NCI-H1105 treated with DMSO at 0.1 percent for 48 hours (cell line): ENCODE measurements at regions not wholly inside any gene's neighbourhood (a gene's known extent, or its start where the extent isn't known, plus 50 kb on each side); places are given as distances from the start of the nearest gene placed in this dataset.

Experiments used
- DNase-seq: peaks from one replicate; lab custom pipeline; 2025; lab: John Stamatoyannopoulos, UW

- DNase-seq = no peak
Observed at GRCh38 chr1:8203056-8203455, 114.9 kb upstream of the SLC45A1 start.

- DNase-seq = no peak
Observed at GRCh38 chr1:8202182-8202905, 115.6 kb upstream of the SLC45A1 start.

GRCh38 chr1:8201331-8201861 is 116.5 kb upstream of the SLC45A1 start:
- DNase-seq = no peak

DNA sequence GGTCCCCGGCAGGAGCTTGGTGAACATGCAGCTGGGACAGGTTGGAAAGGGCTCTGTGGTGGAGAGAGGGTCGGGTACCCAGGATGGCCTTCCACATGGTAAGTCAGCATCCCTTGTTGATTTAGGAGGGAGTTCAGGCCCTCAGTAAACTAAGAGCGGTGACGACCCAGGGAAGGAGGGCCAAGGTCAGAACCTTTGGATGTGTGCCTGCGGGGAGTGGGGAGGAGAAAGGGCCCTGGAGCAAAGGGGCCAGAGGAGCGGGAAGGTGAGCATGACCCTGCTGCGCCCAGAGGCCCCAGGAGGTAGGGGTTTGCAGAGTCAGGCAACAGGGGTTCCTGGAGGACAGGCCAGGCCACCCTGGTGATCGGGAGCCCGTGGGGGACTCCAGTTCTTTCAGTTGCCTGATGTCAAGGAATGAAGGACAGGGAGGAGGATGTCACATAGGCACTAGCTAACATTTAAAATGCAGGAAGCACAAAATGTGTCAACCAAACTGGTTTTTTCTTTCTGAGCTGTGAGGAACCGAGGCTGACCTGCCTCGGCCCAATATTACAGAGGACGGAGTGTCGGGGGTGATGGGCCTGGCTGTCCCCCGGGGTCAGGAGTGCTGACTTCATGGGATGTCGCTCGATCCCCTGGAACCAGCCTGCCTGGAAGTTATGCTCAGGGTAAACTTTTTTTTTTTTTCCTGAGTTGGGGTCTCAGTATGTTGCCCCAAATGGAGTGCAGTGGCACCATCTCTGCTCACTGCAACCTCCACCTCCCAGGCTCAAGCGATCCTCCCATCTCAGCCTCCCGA is 117.4 kb upstream of the SLC45A1 start:
- no peak for DNase-seq

DNA sequence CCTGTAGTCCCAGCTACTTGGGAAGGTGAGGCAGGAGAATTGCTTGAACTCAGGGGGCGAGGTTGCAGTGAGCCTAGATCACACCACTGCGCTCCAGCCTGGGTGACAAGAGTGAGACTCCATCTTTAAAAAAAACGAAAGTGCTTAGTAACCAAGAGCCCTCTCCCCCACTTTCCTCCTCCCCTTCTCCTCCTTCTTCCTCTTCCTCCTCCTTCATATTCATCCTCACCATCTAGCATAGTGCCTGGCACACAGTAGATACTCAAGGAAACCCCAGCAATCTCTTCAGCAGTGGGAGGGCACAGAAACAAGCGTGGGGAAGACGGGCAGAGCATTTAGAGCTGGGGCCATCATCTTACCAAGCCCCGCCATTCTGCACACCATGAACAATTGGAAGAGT is 119.4 kb upstream of the SLC45A1 start:
- DNase-seq = no peak

DNA sequence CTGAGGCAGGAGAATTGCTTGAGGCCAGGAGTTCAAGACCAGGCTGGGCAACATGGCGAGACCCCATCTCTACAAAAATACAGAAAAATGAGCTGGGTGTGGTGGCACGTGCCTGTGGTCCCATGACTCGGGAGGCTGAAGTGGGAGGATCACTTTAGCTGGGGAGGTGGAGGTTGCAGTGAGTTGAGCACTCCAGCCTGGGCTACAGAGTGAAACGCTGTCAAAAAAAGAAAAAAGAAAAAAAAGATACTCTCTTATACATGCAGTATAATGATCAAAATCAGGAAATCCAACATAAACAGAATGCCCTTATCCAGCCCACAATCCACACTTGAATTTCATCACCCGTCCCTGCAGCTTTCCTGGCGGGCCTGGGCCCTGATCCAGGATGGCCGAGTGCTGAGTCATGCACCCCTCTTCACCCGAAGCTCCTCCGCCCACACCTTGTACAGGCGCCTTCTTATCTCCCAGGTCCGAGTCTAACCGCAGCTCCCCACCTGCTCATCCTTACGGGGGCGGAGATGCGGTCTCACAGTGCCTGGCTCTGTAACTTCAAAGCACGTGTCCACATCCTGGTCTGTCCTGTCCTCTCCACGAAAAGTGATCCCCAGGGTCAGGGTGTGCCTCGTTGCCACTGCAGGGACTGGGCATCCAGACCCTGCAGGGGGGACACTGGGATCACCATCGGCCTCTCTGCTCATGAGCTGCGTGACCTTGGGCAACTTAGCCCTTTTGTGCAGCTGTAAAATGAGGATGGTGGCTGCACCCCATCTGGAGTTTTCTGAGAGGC is 120.2 kb upstream of the SLC45A1 start:
- no peak for DNase-seq

GRCh38 chr1:8194481-8195227 is 123.3 kb upstream of the SLC45A1 start:
- DNase-seq = no peak

- no peak for DNase-seq
Observed at GRCh38 chr1:8193840-8194406, 124.0 kb upstream of the SLC45A1 start.

DNA sequence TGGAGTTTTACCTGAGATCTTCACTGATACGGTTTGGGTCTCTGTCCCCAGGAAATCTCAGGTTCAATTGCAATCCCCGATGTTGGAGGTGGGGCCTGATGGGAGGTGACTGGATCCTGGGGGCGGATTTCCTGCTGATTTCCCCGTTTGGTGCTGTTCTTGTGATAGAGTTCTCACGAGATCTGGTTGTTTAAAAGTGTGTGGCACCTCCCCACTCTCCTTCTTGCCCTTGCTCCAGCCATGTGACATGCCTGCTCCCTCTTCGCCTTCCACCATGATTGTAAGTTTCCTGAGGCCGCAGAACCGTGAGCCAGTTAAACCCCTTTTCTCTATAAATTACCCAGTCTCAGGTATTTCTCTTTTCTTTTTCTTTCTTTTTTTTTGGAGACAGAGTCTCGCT is 126.4 kb upstream of the SLC45A1 start:
- no peak for DNase-seq

GRCh38 chr1:8189931-8190483 is 127.9 kb upstream of the SLC45A1 start:
- no peak for DNase-seq

DNA sequence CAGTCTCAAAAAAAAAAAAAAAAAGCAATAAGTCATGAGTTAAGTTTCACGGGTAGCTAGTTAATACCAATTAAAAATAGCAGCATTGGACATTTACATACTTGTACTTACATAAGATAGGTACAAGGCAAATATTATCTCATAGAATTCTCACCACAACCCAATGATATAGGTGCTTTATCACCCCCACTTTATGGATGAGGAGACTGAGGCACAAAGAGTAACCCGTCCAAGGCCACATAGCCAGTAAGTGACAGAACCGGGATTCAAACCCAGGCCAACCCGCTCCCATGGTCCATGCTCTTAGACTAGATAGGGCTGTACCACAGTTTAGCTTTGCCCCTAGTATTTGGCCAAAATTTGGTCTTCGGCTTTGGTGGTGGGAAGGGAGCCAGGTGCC is 132.5 kb upstream of the SLC45A1 start:
- DNase-seq = no peak

- DNase-seq = no peak
Observed at GRCh38 chr1:8184301-8184700, 133.6 kb upstream of the SLC45A1 start.

GRCh38 chr1:8182034-8182761 is 135.7 kb upstream of the SLC45A1 start:
- DNase-seq = no peak

GRCh38 chr1:8179132-8179793 is 138.7 kb upstream of the SLC45A1 start:
- DNase-seq = no peak

DNA sequence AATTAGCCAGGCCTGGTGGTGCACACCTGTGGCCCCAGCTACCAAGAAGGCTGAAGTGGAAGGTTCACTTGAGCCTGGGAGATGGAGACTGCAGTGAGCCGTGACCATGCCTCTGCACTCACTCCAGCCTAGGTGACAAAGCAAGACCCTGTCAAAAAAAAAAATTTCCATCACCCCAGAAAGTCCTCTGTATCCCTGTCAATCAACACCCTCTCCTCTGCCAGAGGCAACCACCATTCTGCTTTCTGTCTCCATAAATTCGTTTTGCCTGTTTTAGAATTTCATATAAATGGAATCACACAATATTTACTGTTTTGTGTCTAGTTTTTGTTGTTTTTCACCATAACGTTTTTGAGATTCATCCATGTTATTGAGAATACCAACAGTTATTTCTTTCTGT is 141.6 kb upstream of the SLC45A1 start:
- no peak for DNase-seq

DNA sequence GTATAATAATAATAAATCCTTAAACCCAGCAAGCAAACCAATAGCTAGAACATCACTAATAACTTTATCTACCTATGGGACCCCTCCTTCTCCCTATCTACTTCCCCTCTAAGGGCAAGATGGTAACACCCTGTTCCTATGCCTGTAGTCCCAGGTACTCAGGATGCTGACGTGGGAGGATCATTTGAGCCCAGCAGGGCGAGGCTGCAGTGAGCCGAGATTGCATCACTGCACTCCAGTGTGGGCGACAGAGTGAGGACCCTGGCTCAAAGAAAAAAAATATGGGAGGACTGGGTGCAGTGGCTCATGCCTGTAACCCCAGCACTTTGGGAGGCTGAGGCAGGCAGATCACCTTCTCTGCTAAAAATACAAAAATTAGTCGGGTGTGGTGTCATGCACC is 143.1 kb upstream of the SLC45A1 start:
- DNase-seq = no peak

DNA sequence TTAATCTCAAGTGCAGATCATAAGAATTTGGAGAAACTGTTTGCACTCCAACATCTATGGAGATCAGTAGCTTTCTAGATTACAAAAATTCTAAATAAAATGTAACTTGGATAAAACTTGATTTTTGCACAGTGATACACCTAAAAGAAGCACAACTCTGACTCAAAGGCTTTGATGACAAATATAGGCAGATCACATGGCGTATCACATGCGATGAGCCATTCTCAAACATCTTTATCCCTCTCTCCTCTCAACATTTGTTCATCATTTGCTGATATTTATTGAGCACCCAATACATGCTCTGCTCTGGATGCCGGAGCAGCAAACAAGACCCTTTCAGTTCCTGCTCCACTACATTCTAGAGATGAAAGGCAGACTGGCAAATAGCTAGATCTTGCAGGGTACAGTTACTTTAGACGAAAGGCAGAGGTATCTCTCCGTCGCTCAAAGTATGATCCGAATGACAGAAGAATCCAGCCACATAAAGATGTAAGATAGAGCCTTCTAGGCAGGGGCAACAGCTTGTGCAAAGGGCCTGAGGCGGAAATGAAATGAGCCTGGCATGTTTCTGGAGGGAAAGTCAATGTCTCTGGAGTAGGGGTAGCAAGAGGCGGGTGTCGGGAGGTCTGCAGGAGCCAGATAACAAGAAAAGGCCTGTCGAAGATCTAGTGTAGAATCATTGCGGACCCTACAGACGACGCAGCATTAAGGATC is 145.8 kb upstream of the ERRFI1 start:
- no peak for DNase-seq

- DNase-seq = no peak
Observed at GRCh38 chr1:8170059-8170835, 144.1 kb upstream of the ERRFI1 start.
